ENCODE measurements at regions not wholly inside any gene's neighbourhood (a gene's known extent, or its start where the extent isn't known, plus 50 kb on each side); places are given as distances from the start of the nearest gene placed in this dataset.

DNA sequence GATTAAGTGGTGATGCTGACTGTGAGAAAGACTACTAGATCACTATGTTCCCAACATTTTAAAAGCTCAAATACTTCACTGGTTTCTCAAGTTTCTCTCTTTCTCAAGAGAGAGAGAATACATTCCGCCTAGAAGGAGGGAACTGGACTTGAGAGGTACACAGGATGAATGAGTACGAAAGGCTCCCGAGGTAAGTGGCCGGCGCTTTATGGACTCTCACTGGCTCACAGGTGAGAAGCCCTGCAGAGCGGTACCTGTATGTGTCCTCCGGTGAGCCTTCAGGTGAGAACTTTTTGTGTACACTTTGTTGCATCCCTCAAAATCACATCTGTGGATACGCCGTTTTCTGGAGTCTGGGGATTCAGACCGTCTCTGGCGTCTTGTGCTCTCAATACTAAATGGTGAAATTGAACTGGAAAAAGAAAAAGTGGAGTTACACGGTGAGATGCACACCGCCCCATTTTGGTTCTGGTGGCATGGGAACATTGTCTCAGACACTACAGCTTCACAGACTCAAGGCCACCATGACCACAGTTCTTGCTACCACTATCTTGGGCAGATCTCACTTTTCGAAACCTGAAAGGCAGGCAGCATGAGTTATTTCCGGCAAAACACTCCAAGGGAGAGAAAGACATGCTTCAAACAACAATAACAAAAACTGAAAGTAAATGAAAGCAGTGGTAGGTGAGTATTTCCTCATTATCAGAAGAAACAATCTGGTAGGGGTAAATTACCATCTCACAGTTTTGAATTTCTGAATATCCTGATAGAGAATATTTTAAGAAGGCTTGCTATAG lies 418.9 kb downstream of the KLF12 start:
- no peaks in the 10 kb centered on the region for H3K9me3 ChIP-seq
- DNase-seq (peak; percentile 6 to 90 (median 55)), ATAC-seq (replicated peaks in 1 of 4) (peak; percentile 85 to 93 (median 90))
- H3K4me3 ChIP-seq (ENCODE audit: control insufficient read depth in 1 of 2, extremely low read depth in 1 of 2, low read length in 1 of 2), result peak overlapping the region in 1 of 2 donors; percentile 21
- H3K27ac ChIP-seq (ENCODE audit: low read length), result peak overlapping the region; percentile 84
- Mint-ChIP-seq H3K9me3 (no peaks in the 10 kb centered on the region), H3K4me3 (peak overlapping the region; percentile 64 to 74 (median 67)), H3K36me3 (peaks cover 53% of the 10 kb centered on the region), H3K27ac (peak overlapping the region; percentile 97 to 99), H3K27me3 (no peaks in the 10 kb centered on the region), H3K4me1 (peaks cover 49 to 74% (median 71%) of the 10 kb centered on the region in 3 donors)
- WGBS (ENCODE audit: insufficient coverage), result 69% methylated on average over 10 of the region's 15 CpGs
- H3K27me3 ChIP-seq (replicated peaks in 1 of 2; ENCODE audit: control insufficient read depth in 2 of 2, extremely low read depth in 1 of 2, insufficient read depth in 2 of 2, low read length in 1 of 2), result no peaks in the 10 kb centered on the region
- H3K4me1 ChIP-seq (ENCODE audit: control insufficient read depth in 1 of 2, extremely low read depth in 1 of 2, insufficient read depth in 2 of 2, low read length in 2 of 2), result peaks cover 7 to 29% of the 10 kb centered on the region in 2 experiments
- peaks cover 0 to 39% of the 10 kb centered on the region in 2 donors for H3K36me3 ChIP-seq (ENCODE audit: control insufficient read depth in 2 of 2, extremely low read depth in 1 of 2, insufficient read depth in 1 of 2, low read length in 1 of 2)
- POLR2A ChIA-PET, result interaction anchor here (0.6 to 1.5 kb wide), 4 partner anchors 13 to 1616 kb away, joined by 3 to 4 read pairs (median 3); no protein-coding TSS in a partner anchor
- CTCF ChIA-PET, result interaction anchor here (0.6 to 1.5 kb wide), 4 partner anchors 10 to 571 kb away, joined by 3 to 5 read pairs (median 4); no protein-coding TSS in a partner anchor

DNA sequence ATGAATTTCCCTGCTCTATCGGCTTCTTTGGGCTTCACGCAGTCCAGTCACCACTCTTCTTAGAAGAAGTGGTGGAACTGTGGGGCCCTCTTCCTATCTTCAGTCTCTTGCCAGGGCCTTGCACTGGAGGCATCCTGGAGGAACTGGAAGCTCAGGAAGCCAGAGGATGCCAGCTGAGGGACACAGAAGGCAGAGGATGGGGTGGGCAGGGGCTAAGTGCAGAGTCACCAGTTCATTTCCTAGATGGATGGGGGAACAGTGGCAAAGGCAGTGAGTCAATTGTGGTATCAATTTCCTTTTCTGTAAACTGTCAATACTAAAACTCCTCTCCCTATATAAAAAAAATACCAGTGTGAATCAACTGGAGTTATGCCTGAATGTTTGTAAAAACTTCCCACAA lies 419.7 kb downstream of the KLF12 start:
- H3K27me3 Mint-ChIP-seq, result no peaks in the 10 kb centered on the region
- H3K4me1 Mint-ChIP-seq, result peaks cover 46 to 66% (median 64%) of the 10 kb centered on the region in 3 donors
- Histone ChIP-seq H3K4me1 (ENCODE audit: control insufficient read depth in 1 of 2, extremely low read depth in 1 of 2, insufficient read depth in 2 of 2, low read length in 2 of 2) (peaks cover 7 to 29% of the 10 kb centered on the region in 2 experiments), H3K4me3 (ENCODE audit: control insufficient read depth in 1 of 2, extremely low read depth in 1 of 2, low read length in 1 of 2) (no peak overlapping the region), H3K9me3 (no peaks in the 10 kb centered on the region), H3K27ac (ENCODE audit: low read length) (peak overlapping the region; percentile 84), H3K36me3 (ENCODE audit: control insufficient read depth in 2 of 2, extremely low read depth in 1 of 2, insufficient read depth in 1 of 2, low read length in 1 of 2) (peaks cover 0 to 44% of the 10 kb centered on the region in 2 donors), H3K27me3 (replicated peaks in 1 of 2; ENCODE audit: control insufficient read depth in 2 of 2, extremely low read depth in 1 of 2, insufficient read depth in 2 of 2, low read length in 1 of 2) (no peaks in the 10 kb centered on the region)
- H3K27ac Mint-ChIP-seq, result peak overlapping the region; percentile 97 to 99
- no peaks in the 10 kb centered on the region for H3K9me3 Mint-ChIP-seq
- peak overlapping the region; percentile 1 to 64 (median 29) for H3K4me3 Mint-ChIP-seq
- peaks cover 54% of the 10 kb centered on the region for H3K36me3 Mint-ChIP-seq
- DNase-seq, result peak in 1 of 35 experiments; percentile 33
- ChIA-PET POLR2A (interaction anchor here (0.6 kb wide), 2 partner anchors 72 to 855 kb away, joined by 3 read pairs; no protein-coding TSS in a partner anchor), CTCF (interaction anchor here in 1 of 2 donors (0.6 kb wide), 1 partner anchor 398 kb away, joined by 3 read pairs; no protein-coding TSS in a partner anchor)
- 100% methylated on average over 2 of the region's 2 CpGs for WGBS (ENCODE audit: insufficient coverage)
- no peak for ATAC-seq (replicated peaks in 1 of 4)

GRCh38 chr13:73708393-73708985 lies 425.7 kb downstream of the KLF12 start:
- Mint-ChIP-seq H3K9me3 (no peaks in the 10 kb centered on the region), H3K36me3 (peaks cover 50% of the 10 kb centered on the region), H3K4me3 (no peak overlapping the region), H3K27me3 (no peaks in the 10 kb centered on the region), H3K27ac (peak overlapping the region in 1 of 2 donors; percentile 43), H3K4me1 (peaks cover 18 to 31% (median 30%) of the 10 kb centered on the region in 3 donors)
- ChIA-PET CTCF (no interaction called here), POLR2A (no interaction called here)
- Histone ChIP-seq H3K27ac (ENCODE audit: low read length) (no peak overlapping the region), H3K27me3 (replicated peaks in 1 of 2; ENCODE audit: control insufficient read depth in 2 of 2, extremely low read depth in 1 of 2, insufficient read depth in 2 of 2, low read length in 1 of 2) (no peaks in the 10 kb centered on the region), H3K4me3 (ENCODE audit: control insufficient read depth in 1 of 2, extremely low read depth in 1 of 2, low read length in 1 of 2) (no peak overlapping the region), H3K9me3 (no peaks in the 10 kb centered on the region), H3K4me1 (ENCODE audit: control insufficient read depth in 1 of 2, extremely low read depth in 1 of 2, insufficient read depth in 2 of 2, low read length in 2 of 2) (peaks cover 0 to under 1% of the 10 kb centered on the region in 2 experiments), H3K36me3 (ENCODE audit: control insufficient read depth in 2 of 2, extremely low read depth in 1 of 2, insufficient read depth in 1 of 2, low read length in 1 of 2) (peaks cover 0 to 41% of the 10 kb centered on the region in 2 donors)
- WGBS (ENCODE audit: insufficient coverage), result no CpG with 5 or more reads among the region's 1 CpG
- DNase-seq (peak in 33 of 35 experiments; percentile 26 to 84 (median 56)), ATAC-seq (replicated peaks in 1 of 4) (peak; percentile 71 to 97 (median 86))

DNA sequence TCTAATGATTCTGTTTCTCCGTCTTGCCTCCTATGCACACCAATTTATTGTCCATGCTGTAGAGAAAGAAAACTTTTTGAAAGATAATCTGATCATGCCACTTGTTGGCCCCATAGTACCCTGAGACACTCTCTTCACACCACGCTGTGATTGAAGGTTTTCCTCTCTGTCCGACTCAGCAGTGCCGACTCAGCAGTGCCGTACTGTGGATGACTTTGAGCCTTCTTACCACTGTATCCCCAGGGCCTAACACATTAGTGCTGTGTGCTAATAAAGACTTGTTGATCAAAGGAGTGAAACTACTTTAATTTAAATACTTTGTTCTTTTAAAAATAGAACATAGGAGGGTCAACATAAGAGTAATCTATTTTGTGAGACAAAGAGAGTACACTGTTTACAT lies 429.6 kb downstream of the KLF12 start:
- peak overlapping the region; percentile 88 for H3K27ac ChIP-seq (ENCODE audit: low read length)
- ATAC-seq (replicated peaks in 1 of 4) (no peak), DNase-seq (no peak)
- H3K4me1 ChIP-seq (ENCODE audit: control insufficient read depth in 1 of 2, extremely low read depth in 1 of 2, insufficient read depth in 2 of 2, low read length in 2 of 2), result peaks cover 7 to 27% of the 10 kb centered on the region in 2 experiments
- POLR2A ChIA-PET, result no interaction called here
- CTCF ChIA-PET, result interaction anchor here in 1 of 2 donors (0.6 kb wide), 1 partner anchor 921 kb away, joined by 4 read pairs; no protein-coding TSS in a partner anchor
- Mint-ChIP-seq H3K4me3 (peak overlapping the region in 1 of 3 donors; percentile 41), H3K36me3 (peaks cover 22% of the 10 kb centered on the region), H3K27ac (peak overlapping the region; percentile 85 to 97), H3K27me3 (no peaks in the 10 kb centered on the region), H3K4me1 (peaks cover 29 to 47% (median 43%) of the 10 kb centered on the region in 3 donors), H3K9me3 (no peaks in the 10 kb centered on the region)
- H3K27me3 ChIP-seq (replicated peaks in 1 of 2; ENCODE audit: control insufficient read depth in 2 of 2, extremely low read depth in 1 of 2, insufficient read depth in 2 of 2, low read length in 1 of 2), result no peaks in the 10 kb centered on the region
- no peak overlapping the region for H3K4me3 ChIP-seq (ENCODE audit: control insufficient read depth in 1 of 2, extremely low read depth in 1 of 2, low read length in 1 of 2)
- H3K36me3 ChIP-seq (ENCODE audit: control insufficient read depth in 2 of 2, extremely low read depth in 1 of 2, insufficient read depth in 1 of 2, low read length in 1 of 2), result peaks cover 0 to 16% of the 10 kb centered on the region in 2 donors
- 100% methylated on average over 1 of the region's 5 CpGs for WGBS (ENCODE audit: insufficient coverage)
- no peaks in the 10 kb centered on the region for H3K9me3 ChIP-seq

GRCh38 chr13:73703606-73704005 lies 430.6 kb downstream of the KLF12 start:
- H3K4me3 Mint-ChIP-seq, result peak overlapping the region in 1 of 3 donors; percentile 41
- H3K9me3 Mint-ChIP-seq, result no peaks in the 10 kb centered on the region
- Histone ChIP-seq H3K4me1 (ENCODE audit: control insufficient read depth in 1 of 2, extremely low read depth in 1 of 2, insufficient read depth in 2 of 2, low read length in 2 of 2) (peaks cover 9 to 27% of the 10 kb centered on the region in 2 experiments), H3K27ac (ENCODE audit: low read length) (peak overlapping the region; percentile 88), H3K9me3 (no peaks in the 10 kb centered on the region), H3K4me3 (ENCODE audit: control insufficient read depth in 1 of 2, extremely low read depth in 1 of 2, low read length in 1 of 2) (no peak overlapping the region), H3K36me3 (ENCODE audit: control insufficient read depth in 2 of 2, extremely low read depth in 1 of 2, insufficient read depth in 1 of 2, low read length in 1 of 2) (peaks cover 0 to 16% of the 10 kb centered on the region in 2 donors), H3K27me3 (replicated peaks in 1 of 2; ENCODE audit: control insufficient read depth in 2 of 2, extremely low read depth in 1 of 2, insufficient read depth in 2 of 2, low read length in 1 of 2) (no peaks in the 10 kb centered on the region)
- peaks cover 25% of the 10 kb centered on the region for H3K36me3 Mint-ChIP-seq
- no peaks in the 10 kb centered on the region for H3K27me3 Mint-ChIP-seq
- POLR2A ChIA-PET, result no interaction called here
- CTCF ChIA-PET, result interaction anchor here (0.5 to 1.5 kb wide), 3 partner anchors 12 to 894 kb away, joined by 3 to 8 read pairs (median 5); no protein-coding TSS in a partner anchor
- 100% methylated on average over 1 of the region's 4 CpGs for WGBS (ENCODE audit: insufficient coverage)
- H3K4me1 Mint-ChIP-seq, result peaks cover 34 to 54% (median 50%) of the 10 kb centered on the region in 3 donors
- H3K27ac Mint-ChIP-seq, result peak overlapping the region; percentile 85 to 97
- DNase-seq (no peak), ATAC-seq (replicated peaks in 1 of 4) (no peak)

Data from T-cell (primary cell).